ENCODE measurements at regions not wholly inside any gene's neighbourhood (a gene's known extent, or its start where the extent isn't known, plus 50 kb on each side); places are given as distances from the start of the nearest gene placed in this dataset.
A peak's percentile ranks its signal among the peaks of the same experiment; 100 is the strongest.
"Not testable (repeated sequence)": the region's sequence is repeated elsewhere in the genome, so short reads cannot be mapped to it uniquely, and the experiment has no call there.

DNA sequence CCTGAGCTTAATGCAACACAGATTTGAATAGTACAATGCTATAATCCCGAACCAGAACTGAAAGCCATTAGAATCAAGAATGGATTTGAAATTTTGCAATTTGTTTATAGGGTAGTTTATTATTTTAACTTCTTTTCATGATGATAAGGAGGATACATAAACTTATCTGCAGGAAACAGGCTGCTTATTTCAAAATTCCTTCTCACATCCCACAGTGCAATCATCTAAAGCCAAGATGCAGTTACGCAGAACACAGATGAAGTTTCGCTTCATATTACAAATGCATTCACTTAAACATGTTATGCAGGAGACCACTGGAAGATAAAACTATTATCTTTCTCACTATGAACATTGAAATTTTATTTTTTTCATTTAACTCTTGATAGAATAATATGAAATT lies 1019.6 kb downstream of the PLA2G4A start:
- TF ChIP-seq, protein P1, sequence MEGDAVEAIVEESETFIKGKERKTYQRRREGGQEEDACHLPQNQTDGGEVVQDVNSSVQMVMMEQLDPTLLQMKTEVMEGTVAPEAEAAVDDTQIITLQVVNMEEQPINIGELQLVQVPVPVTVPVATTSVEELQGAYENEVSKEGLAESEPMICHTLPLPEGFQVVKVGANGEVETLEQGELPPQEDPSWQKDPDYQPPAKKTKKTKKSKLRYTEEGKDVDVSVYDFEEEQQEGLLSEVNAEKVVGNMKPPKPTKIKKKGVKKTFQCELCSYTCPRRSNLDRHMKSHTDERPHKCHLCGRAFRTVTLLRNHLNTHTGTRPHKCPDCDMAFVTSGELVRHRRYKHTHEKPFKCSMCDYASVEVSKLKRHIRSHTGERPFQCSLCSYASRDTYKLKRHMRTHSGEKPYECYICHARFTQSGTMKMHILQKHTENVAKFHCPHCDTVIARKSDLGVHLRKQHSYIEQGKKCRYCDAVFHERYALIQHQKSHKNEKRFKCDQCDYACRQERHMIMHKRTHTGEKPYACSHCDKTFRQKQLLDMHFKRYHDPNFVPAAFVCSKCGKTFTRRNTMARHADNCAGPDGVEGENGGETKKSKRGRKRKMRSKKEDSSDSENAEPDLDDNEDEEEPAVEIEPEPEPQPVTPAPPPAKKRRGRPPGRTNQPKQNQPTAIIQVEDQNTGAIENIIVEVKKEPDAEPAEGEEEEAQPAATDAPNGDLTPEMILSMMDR (IDR thresholded peaks at IDR 0.05; ENCODE audit: poor library complexity, severe bottlenecking), result no peak
- DNase-seq (ENCODE audit: low spot score) (no peak), ATAC-seq (ENCODE audit: low read depth) (no peak)
- Histone ChIP-seq H3K27ac (ENCODE audit: poor library complexity, severe bottlenecking) (no peak overlapping the region), H3K9me3 (ENCODE audit: severe bottlenecking) (no peaks in the 10 kb centered on the region), H3K4me3 (ENCODE audit: severe bottlenecking) (no peak overlapping the region), H3K27me3 (ENCODE audit: insufficient read depth, poor library complexity, severe bottlenecking) (no peaks in the 10 kb centered on the region), H3K4me1 (ENCODE audit: insufficient read depth, poor library complexity, severe bottlenecking) (peaks cover 6% of the 10 kb centered on the region), H3K36me3 (ENCODE audit: low read depth) (no peaks in the 10 kb centered on the region)

DNA sequence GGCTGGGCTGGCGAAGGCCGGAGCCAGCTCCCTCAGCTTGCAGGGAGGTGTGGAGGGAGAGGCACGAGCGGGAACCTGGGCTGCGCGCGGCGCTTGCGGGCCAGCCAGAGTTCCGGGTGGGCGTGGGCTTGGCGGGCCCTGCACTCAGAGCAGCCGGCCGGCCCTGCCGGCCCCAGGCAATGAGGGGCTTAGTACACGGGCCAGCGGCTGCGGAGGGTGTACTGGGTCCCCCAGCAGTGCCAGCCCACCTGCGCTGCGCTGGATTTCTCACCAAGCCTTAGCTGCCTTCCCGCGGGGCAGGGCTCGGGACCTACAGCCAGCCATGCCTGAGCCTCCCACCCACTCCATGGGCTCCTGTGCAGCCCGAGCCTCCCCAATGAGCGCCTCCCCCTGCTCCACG lies 1021.4 kb downstream of the PLA2G4A start:
- H3K4me1 ChIP-seq (ENCODE audit: insufficient read depth, poor library complexity, severe bottlenecking); H3K27ac ChIP-seq (ENCODE audit: poor library complexity, severe bottlenecking); H3K4me3 ChIP-seq (ENCODE audit: severe bottlenecking); H3K27me3 ChIP-seq (ENCODE audit: insufficient read depth, poor library complexity, severe bottlenecking); H3K36me3 ChIP-seq (ENCODE audit: low read depth); H3K9me3 ChIP-seq (ENCODE audit: severe bottlenecking); ATAC-seq (ENCODE audit: low read depth); DNase-seq (ENCODE audit: low spot score): not testable (repeated sequence)

DNA sequence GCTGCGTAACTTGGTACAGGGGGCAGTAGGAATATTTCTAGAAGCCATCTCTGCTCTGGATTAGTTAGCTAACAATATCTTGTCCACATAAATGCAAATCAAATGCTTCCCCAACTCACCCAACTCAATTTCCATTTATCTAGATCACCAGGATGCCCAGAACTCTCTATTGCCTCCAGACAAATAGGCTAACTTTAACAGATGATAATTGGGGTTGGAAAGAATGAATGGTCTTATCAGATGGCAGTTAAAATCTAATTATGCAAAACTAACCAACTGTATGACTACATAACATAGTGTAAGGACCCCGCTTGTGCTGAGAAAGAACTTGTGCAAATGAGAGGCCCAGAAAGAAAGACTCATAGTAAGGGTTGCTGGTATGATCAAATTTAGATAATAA lies 1024.8 kb downstream of the PLA2G4A start:
- H3K27ac ChIP-seq (ENCODE audit: poor library complexity, severe bottlenecking), result no peak overlapping the region
- TF ChIP-seq, protein P1 (IDR thresholded peaks at IDR 0.05; ENCODE audit: poor library complexity, severe bottlenecking), result no peak
- no peak for ATAC-seq (ENCODE audit: low read depth)
- no peaks in the 10 kb centered on the region for H3K27me3 ChIP-seq (ENCODE audit: insufficient read depth, poor library complexity, severe bottlenecking)
- no peak overlapping the region for H3K4me3 ChIP-seq (ENCODE audit: severe bottlenecking)
- no peak for DNase-seq (ENCODE audit: low spot score)
- no peaks in the 10 kb centered on the region for H3K4me1 ChIP-seq (ENCODE audit: insufficient read depth, poor library complexity, severe bottlenecking)
- H3K36me3 ChIP-seq (ENCODE audit: low read depth), result no peaks in the 10 kb centered on the region
- no peaks in the 10 kb centered on the region for H3K9me3 ChIP-seq (ENCODE audit: severe bottlenecking)

DNA sequence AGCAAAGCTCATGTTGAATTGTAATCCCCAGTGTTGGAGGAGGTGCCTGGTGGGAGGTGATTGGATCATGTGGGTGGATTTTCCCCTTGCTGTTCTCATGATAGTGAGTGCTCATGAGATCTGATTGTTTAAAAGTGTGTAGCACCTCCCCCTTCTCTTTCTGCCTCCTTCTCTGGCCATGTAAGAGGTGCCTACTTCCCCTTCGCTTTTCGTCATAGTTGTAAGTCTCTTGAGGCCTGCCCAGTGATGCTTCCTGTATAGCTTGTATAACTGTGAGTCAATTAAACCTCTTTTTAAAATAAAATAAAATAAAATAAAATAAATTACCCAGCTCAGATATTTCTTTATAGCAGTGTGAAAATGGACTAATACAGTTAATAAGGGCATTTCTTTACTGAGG lies 1025.7 kb downstream of the PLA2G4A start:
- Histone ChIP-seq H3K4me3 (ENCODE audit: severe bottlenecking) (no peak overlapping the region), H3K27ac (ENCODE audit: poor library complexity, severe bottlenecking) (no peak overlapping the region), H3K9me3 (ENCODE audit: severe bottlenecking) (no peaks in the 10 kb centered on the region), H3K4me1 (ENCODE audit: insufficient read depth, poor library complexity, severe bottlenecking) (no peaks in the 10 kb centered on the region), H3K36me3 (ENCODE audit: low read depth) (no peaks in the 10 kb centered on the region), H3K27me3 (ENCODE audit: insufficient read depth, poor library complexity, severe bottlenecking) (no peaks in the 10 kb centered on the region)
- TF ChIP-seq, protein P1 (IDR thresholded peaks at IDR 0.05; ENCODE audit: poor library complexity, severe bottlenecking), result no peak
- no peak for ATAC-seq (ENCODE audit: low read depth)
- DNase-seq (ENCODE audit: low spot score), result no peak

DNA sequence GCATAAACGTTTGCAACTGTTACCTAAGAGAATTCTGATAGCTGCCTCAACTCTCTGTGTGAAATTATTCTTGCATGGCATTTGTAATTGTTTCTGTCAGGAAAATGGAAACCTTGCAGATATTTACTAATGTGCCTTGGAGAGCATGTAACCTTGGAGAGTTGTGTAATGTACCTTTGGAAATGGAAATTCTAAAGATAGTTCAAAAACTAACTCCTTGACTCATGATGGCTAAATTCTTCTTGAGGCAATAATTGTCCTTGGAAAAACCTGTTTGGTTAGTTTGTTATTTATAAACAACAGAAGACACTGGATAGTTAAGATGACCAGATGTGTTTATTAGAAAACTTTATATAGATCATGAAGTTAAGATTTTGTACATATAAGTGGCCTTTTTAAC lies 1033.8 kb downstream of the PLA2G4A start:
- Histone ChIP-seq H3K9me3 (ENCODE audit: severe bottlenecking) (no peaks in the 10 kb centered on the region), H3K36me3 (ENCODE audit: low read depth) (no peaks in the 10 kb centered on the region), H3K27ac (ENCODE audit: poor library complexity, severe bottlenecking) (no peak overlapping the region), H3K4me3 (ENCODE audit: severe bottlenecking) (no peak overlapping the region), H3K27me3 (ENCODE audit: insufficient read depth, poor library complexity, severe bottlenecking) (no peaks in the 10 kb centered on the region), H3K4me1 (ENCODE audit: insufficient read depth, poor library complexity, severe bottlenecking) (peaks cover 8% of the 10 kb centered on the region)
- TF ChIP-seq, protein P1 (IDR thresholded peaks at IDR 0.05; ENCODE audit: poor library complexity, severe bottlenecking), result no peak
- DNase-seq (ENCODE audit: low spot score) (no peak), ATAC-seq (ENCODE audit: low read depth) (peak; percentile 60)
